Testis (tissue), 2 donors: ENCODE measurements at regions not wholly inside any gene's neighbourhood (a gene's known extent, or its start where the extent isn't known, plus 50 kb on each side); places are given as distances from the start of the nearest gene placed in this dataset.

ENCODE experiments used
- POLR2A ChIP-seq: fragments of 450-650 bp; IDR thresholded peaks from one replicate; pipeline ENCODE4 v1.6.1; 2017; ENCODE audit warnings: antibody characterized with exemption, mild to moderate bottlenecking, moderate library complexity
- TF ChIP-seq, protein P1 (sequence below), 3 experiments: fragments of 450-650 bp in 2 of 3; fragments of 200-600 bp in 1 of 3; sonication (generic) in 1 of 3; IDR thresholded peaks; one replicate each; pipeline ENCODE4 v1.5.1; 2016 to 2019; ENCODE audit warnings: antibody characterized with exemption in 3 of 3, mild to moderate bottlenecking in 2 of 3, moderate library complexity in 1 of 3

DNA sequence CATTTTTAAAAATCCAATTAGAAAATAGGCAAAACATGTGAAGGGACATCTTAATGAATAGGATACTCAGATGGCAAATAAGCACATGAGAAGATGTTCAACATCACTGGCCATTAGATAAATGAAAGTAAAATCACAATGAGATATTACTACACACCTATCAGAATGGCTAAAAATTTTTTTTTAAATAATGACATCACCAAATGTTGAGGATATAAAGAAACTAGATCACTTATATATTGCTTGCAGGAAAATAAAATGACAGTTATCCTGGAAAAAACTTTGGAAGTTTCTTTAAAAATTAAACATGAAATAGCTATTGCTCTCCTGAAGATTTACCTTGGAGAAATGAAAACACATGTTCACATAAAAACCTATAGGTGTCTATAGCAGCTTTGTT, 127.8 kb downstream of the ALOX5 start:
- TF ChIP-seq, protein P1, sequence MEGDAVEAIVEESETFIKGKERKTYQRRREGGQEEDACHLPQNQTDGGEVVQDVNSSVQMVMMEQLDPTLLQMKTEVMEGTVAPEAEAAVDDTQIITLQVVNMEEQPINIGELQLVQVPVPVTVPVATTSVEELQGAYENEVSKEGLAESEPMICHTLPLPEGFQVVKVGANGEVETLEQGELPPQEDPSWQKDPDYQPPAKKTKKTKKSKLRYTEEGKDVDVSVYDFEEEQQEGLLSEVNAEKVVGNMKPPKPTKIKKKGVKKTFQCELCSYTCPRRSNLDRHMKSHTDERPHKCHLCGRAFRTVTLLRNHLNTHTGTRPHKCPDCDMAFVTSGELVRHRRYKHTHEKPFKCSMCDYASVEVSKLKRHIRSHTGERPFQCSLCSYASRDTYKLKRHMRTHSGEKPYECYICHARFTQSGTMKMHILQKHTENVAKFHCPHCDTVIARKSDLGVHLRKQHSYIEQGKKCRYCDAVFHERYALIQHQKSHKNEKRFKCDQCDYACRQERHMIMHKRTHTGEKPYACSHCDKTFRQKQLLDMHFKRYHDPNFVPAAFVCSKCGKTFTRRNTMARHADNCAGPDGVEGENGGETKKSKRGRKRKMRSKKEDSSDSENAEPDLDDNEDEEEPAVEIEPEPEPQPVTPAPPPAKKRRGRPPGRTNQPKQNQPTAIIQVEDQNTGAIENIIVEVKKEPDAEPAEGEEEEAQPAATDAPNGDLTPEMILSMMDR (IDR thresholded peaks at IDR 0.05), result no peak
- TF ChIP-seq POLR2A, result no peak
